ENCODE measurements at regions not wholly inside any gene's neighbourhood (a gene's known extent, or its start where the extent isn't known, plus 50 kb on each side); places are given as distances from the start of the nearest gene placed in this dataset.

DNA sequence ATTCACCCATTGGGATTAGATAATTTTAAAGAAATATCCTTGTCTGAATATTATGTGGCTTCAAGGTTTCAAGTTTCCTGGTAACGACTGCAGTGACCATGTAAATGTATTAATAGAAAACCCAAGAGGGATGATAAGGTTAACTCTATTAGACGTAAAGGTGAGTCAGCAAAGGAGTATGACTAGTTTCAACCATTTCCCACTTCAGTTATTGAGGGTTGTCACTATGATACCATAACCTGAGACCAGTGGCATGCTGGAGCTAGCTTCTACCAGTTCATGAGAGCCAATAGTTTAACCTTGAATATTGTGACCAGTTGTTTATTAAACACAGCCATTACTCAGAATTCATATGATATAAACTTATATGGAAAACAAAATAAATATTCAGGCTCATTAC, 270.1 kb downstream of the TMA16 start:
- no peaks in the 10 kb centered on the region for H3K27me3 ChIP-seq
- no peaks in the 10 kb centered on the region for H3K9me3 ChIP-seq
- no peak overlapping the region for H3K27ac ChIP-seq
- H3K4me1 ChIP-seq = no peaks in the 10 kb centered on the region
- DNase-seq (ENCODE audit: low spot score) = no peak
- no peak overlapping the region for H3K4me3 ChIP-seq
- TF ChIP-seq, protein P1, sequence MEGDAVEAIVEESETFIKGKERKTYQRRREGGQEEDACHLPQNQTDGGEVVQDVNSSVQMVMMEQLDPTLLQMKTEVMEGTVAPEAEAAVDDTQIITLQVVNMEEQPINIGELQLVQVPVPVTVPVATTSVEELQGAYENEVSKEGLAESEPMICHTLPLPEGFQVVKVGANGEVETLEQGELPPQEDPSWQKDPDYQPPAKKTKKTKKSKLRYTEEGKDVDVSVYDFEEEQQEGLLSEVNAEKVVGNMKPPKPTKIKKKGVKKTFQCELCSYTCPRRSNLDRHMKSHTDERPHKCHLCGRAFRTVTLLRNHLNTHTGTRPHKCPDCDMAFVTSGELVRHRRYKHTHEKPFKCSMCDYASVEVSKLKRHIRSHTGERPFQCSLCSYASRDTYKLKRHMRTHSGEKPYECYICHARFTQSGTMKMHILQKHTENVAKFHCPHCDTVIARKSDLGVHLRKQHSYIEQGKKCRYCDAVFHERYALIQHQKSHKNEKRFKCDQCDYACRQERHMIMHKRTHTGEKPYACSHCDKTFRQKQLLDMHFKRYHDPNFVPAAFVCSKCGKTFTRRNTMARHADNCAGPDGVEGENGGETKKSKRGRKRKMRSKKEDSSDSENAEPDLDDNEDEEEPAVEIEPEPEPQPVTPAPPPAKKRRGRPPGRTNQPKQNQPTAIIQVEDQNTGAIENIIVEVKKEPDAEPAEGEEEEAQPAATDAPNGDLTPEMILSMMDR (IDR thresholded peaks at IDR 0.05) = no peak
- no peaks in the 10 kb centered on the region for H3K36me3 ChIP-seq

DNA sequence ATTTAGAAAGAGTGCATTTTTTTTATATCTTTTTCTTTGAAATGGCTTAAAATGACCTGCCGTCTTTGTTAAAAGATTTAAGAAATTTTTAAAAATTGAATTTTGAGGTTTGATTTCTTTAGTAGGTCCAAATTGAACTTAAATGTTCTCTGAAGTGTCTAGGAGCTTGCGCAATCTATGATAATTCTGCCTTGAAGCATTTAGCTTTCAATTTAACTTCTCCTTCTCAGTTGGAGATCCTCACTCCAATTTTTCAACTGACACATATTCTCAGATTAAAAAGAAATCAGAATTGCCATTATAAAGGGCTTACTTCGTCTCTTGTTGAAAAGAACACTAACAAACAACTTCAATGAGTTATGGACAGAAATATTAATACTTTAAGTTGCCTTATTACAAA, 273.5 kb downstream of the TMA16 start:
- Histone ChIP-seq H3K27me3 (no peaks in the 10 kb centered on the region), H3K4me3 (no peak overlapping the region), H3K9me3 (no peaks in the 10 kb centered on the region), H3K27ac (no peak overlapping the region), H3K36me3 (no peaks in the 10 kb centered on the region), H3K4me1 (no peaks in the 10 kb centered on the region)
- TF ChIP-seq, protein P1 (IDR thresholded peaks at IDR 0.05) = no peak
- DNase-seq (ENCODE audit: low spot score) = no peak

DNA sequence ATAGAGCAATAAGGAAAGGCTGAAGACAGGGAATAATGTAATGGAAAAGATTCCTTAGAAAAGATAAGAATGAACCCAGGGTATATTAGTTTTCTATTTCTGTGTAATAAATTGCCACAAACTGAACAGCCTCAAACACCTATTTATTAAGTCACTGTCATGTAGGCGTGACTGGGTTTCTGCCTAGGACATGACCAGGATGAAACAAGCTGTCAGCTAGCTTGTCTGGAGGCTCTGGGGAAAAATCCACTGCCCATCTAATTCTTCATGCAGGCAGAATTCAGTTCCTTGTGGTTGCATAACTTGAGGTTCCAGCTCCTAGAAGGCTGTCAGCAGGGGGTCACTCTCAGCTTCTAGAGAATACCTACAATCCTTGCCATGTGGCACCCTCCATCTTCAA, 277.7 kb downstream of the TMA16 start:
- Histone ChIP-seq H3K4me1 (no peaks in the 10 kb centered on the region), H3K4me3 (no peak overlapping the region), H3K27me3 (no peaks in the 10 kb centered on the region), H3K36me3 (no peaks in the 10 kb centered on the region), H3K9me3 (no peaks in the 10 kb centered on the region), H3K27ac (no peak overlapping the region)
- TF ChIP-seq, protein P1 (IDR thresholded peaks at IDR 0.05) = no peak
- DNase-seq (ENCODE audit: low spot score) = no peak

DNA sequence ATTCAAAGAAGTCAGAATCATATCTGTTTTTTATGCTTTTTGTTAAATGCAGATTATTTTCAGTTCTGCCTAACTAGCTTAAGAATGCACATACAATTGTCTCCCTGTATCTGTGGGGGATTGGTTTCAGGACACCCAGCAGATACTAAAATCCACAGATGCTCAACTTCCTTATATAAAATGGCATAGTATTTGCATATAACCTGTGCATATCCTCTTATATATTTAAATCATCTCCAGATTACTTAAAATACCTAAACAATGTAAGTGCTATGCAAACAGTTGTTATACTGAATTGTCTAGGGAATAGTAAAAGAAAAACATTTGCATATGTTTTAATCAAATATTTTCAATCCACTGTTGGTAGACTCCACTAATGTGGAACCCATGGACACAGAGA, 279.4 kb downstream of the TMA16 start:
- Histone ChIP-seq H3K4me1 (no peaks in the 10 kb centered on the region), H3K4me3 (no peak overlapping the region), H3K36me3 (no peaks in the 10 kb centered on the region), H3K27ac (no peak overlapping the region), H3K9me3 (no peaks in the 10 kb centered on the region), H3K27me3 (no peaks in the 10 kb centered on the region)
- no peak for DNase-seq (ENCODE audit: low spot score)
- TF ChIP-seq, protein P1 (IDR thresholded peaks at IDR 0.05) = no peak

DNA sequence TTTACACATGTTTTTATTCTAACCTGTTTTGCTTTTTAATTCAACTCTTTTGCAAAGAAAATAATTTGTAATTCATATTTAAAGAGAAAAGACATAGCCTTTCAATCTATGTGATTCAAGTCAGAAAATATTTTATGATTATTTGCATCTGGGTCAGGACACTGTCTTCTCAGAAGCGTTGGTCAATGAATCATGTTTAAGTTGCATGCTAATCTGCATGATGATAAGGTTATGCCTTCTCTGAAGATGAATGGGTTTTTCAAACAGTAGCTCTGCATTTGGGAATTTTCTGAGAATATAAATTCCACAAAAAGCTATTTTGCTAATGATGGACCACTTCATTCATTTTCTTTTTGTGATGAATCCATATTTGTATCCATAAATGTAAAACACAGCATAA, 282.5 kb downstream of the TMA16 start:
- H3K4me1 ChIP-seq = no peaks in the 10 kb centered on the region
- TF ChIP-seq, protein P1 (IDR thresholded peaks at IDR 0.05) = no peak
- H3K27ac ChIP-seq = no peak overlapping the region
- no peak for DNase-seq (ENCODE audit: low spot score)
- no peak overlapping the region for H3K4me3 ChIP-seq
- H3K36me3 ChIP-seq = no peaks in the 10 kb centered on the region
- H3K27me3 ChIP-seq = no peaks in the 10 kb centered on the region
- H3K9me3 ChIP-seq = no peaks in the 10 kb centered on the region

DNA sequence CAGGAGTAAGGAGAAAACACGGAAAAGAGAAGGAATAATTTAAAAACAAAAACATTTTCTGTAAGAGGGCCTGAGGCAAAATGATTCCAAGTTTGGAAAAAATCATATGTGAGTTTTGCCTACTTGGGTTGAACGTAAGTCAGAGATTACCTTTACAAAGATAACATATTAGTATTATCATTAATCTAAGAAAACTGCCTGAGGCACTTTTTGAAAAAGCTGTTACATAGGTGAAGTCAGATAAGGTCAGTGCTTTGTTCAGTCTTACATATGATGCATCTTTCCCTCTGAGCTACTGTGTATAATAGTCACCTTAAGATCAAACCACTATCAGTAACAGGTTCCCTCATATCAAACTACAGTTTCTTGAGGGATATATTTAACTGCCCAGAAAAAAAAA, 287.2 kb downstream of the TMA16 start:
- no peaks in the 10 kb centered on the region for H3K4me1 ChIP-seq
- no peak overlapping the region for H3K27ac ChIP-seq
- TF ChIP-seq, protein P1 (IDR thresholded peaks at IDR 0.05) = no peak

More for the DNA sequence above, 287.2 kb downstream of the TMA16 start:
- H3K36me3 ChIP-seq = no peaks in the 10 kb centered on the region
- no peak for DNase-seq (ENCODE audit: low spot score)
- no peak overlapping the region for H3K4me3 ChIP-seq
- no peaks in the 10 kb centered on the region for H3K9me3 ChIP-seq
- H3K27me3 ChIP-seq = no peaks in the 10 kb centered on the region

Measured in right atrium auricular region (tissue), 2 donors.